ENCODE measurements at regions not wholly inside any gene's neighbourhood (a gene's known extent, or its start where the extent isn't known, plus 50 kb on each side); places are given as distances from the start of the nearest gene placed in this dataset.

DNA sequence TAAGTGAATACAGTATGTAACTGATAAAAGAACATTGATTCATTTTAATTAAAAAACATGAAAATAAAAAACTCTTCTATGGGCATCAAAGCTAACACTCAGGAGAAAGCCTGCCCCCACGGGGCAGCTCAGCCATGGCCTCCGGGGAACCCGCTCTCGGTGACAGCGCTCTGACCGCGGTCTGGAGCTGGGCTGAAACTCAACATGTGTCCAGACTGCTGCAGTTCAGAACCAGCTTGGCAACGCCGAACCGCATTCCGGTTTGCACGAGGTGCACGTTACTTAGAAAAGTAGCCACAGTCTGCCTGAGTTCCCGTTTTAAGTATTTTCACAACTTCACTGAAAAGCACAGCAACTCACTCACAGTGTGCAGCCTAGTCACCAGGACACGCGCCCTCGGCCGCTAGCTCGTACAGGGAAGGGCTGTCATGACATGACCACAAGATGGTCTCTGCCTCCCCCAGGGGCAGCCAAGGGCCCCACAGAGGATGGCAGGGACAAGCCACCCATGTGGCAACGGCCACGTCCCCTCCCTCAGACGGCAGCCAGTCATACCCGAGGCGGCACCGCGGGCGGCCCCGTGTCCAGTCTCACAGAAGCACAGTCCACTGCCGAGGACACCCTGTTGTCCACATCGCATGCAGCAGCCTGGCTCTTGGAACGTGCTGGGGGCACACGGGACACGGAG lies 77.1 kb upstream of the METRNL start:
- no peak for TF ChIP-seq POLR2A (IDR thresholded peaks at IDR 0.05)
- TF ChIP-seq, protein P1, sequence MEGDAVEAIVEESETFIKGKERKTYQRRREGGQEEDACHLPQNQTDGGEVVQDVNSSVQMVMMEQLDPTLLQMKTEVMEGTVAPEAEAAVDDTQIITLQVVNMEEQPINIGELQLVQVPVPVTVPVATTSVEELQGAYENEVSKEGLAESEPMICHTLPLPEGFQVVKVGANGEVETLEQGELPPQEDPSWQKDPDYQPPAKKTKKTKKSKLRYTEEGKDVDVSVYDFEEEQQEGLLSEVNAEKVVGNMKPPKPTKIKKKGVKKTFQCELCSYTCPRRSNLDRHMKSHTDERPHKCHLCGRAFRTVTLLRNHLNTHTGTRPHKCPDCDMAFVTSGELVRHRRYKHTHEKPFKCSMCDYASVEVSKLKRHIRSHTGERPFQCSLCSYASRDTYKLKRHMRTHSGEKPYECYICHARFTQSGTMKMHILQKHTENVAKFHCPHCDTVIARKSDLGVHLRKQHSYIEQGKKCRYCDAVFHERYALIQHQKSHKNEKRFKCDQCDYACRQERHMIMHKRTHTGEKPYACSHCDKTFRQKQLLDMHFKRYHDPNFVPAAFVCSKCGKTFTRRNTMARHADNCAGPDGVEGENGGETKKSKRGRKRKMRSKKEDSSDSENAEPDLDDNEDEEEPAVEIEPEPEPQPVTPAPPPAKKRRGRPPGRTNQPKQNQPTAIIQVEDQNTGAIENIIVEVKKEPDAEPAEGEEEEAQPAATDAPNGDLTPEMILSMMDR (IDR thresholded peaks at IDR 0.05), result no peak
- TF ChIP-seq EP300 (IDR thresholded peaks at IDR 0.05), result no peak
